OCI-LY7 (cell line): ENCODE measurements at regions not wholly inside any gene's neighbourhood (a gene's known extent, or its start where the extent isn't known, plus 50 kb on each side); places are given as distances from the start of the nearest gene placed in this dataset.

Source experiments
- BruUV-seq: library from RNA; stranded (reverse); fragments of 400-500 nt; replicated peaks from 2 replicates; lab custom pipeline; 2021; lab: Mats Ljungman, UMichigan
- CTCF ChIA-PET: fragments of 300-600 bp; sonication (Branson Sonifier 250); formaldehyde crosslinking; loops from one replicate; lab custom pipeline; 2022; ENCODE audit warnings: antibody characterized with exemption; ENCODE audit not compliant: unreplicated experiment; lab: Charles Lee
- POLR2A ChIA-PET: fragments of 300-600 bp; sonication (Branson Sonifier 250); formaldehyde crosslinking; loops from one replicate; lab custom pipeline; 2022; ENCODE audit warnings: antibody characterized with exemption; lab: Charles Lee
- DNase-seq: peaks from one replicate; pipeline ENCODE4 v3.0.0-alpha.2; 2015; ENCODE audit warnings: low spot score
- H2AFZ ChIP-seq: fragments of 200-600 bp; sonication (generic), shearing (Covaris generic); 2 replicates; pipeline ENCODE4 v1.6.1; 2014; ENCODE audit warnings: mild to moderate bottlenecking, antibody characterized with exemption, low read length, moderate library complexity
- H3K27ac ChIP-seq: fragments of 200-600 bp; sonication (generic); 2 replicates; pipeline ENCODE4 v1.5.1; 2014; ENCODE audit warnings: mixed run types, low read depth, mild to moderate bottlenecking, moderate library complexity, low read length, inconsistent platforms; ENCODE audit not compliant: poor library complexity, severe bottlenecking
- H3K36me3 ChIP-seq: fragments of 200-600 bp; sonication (generic); 2 replicates; pipeline ENCODE4 v1.6.1; 2014; ENCODE audit warnings: mild to moderate bottlenecking, antibody characterized with exemption, low read length, moderate library complexity, mixed read lengths; ENCODE audit not compliant: insufficient read depth
- H3K4me1 ChIP-seq: fragments of 200-600 bp; sonication (generic); 2 replicates; pipeline ENCODE4 v1.5.1; 2014; ENCODE audit warnings: mild to moderate bottlenecking, low read length; ENCODE audit not compliant: insufficient read depth, poor library complexity, severe bottlenecking
- H3K4me2 ChIP-seq: fragments of 200-600 bp; sonication (generic); 2 replicates; pipeline ENCODE4 v1.6.1; 2014; ENCODE audit warnings: mild to moderate bottlenecking, low read length
- H3K4me3 ChIP-seq: fragments of 200-600 bp; sonication (generic); 2 replicates; pipeline ENCODE4 v1.5.1; 2014; ENCODE audit warnings: mild to moderate bottlenecking, low read depth, low read length; ENCODE audit not compliant: poor library complexity, severe bottlenecking
- H3K79me2 ChIP-seq: fragments of 200-600 bp; sonication (generic); 2 replicates; pipeline ENCODE4 v1.6.1; 2016; ENCODE audit warnings: low read depth, mild to moderate bottlenecking, low read length, moderate library complexity, mixed read lengths; ENCODE audit not compliant: insufficient read depth
- H3K9me2 ChIP-seq: fragments of 200-600 bp; sonication (generic); 2 replicates; pipeline ENCODE4 v1.6.1; 2016; ENCODE audit warnings: mild to moderate bottlenecking, low read length, mixed read lengths; ENCODE audit not compliant: insufficient read depth
- H3K9me3 ChIP-seq: fragments of 200-600 bp; sonication (generic); 2 replicates; pipeline ENCODE4 v1.6.1; 2014; ENCODE audit warnings: mild to moderate bottlenecking, mixed run types, low read length, mixed read lengths
- H4K20me1 ChIP-seq: fragments of 200-600 bp; sonication (generic); 2 replicates; pipeline ENCODE4 v1.6.1; 2014; ENCODE audit warnings: mild to moderate bottlenecking, antibody characterized with exemption, low read length, moderate library complexity, mixed read lengths; ENCODE audit not compliant: insufficient read depth
- CTCF ChIP-seq: fragments of 200-600 bp; sonication (generic); conservative IDR thresholded peaks from 2 replicates; pipeline ENCODE4 v1.5.1; 2014; ENCODE audit warnings: mild to moderate bottlenecking, antibody characterized with exemption, low read length, moderate library complexity, mixed read lengths
- EZH2phosphoT487 ChIP-seq: fragments of 200-600 bp; sonication (generic); IDR thresholded peaks from 2 replicates; pipeline ENCODE4 v1.6.1; 2018; ENCODE audit warnings: low read depth, borderline replicate concordance, mild to moderate bottlenecking, mixed run types, antibody characterized with exemption, low read length, moderate library complexity, mixed read lengths
- intact Hi-C: fragments of 100-400 bp; cut with micrococcal nuclease; formaldehyde crosslinking; loops from one replicate; pipeline ENCODE4 v1.10.0; 2022; ENCODE audit not compliant: unreplicated experiment

DNA sequence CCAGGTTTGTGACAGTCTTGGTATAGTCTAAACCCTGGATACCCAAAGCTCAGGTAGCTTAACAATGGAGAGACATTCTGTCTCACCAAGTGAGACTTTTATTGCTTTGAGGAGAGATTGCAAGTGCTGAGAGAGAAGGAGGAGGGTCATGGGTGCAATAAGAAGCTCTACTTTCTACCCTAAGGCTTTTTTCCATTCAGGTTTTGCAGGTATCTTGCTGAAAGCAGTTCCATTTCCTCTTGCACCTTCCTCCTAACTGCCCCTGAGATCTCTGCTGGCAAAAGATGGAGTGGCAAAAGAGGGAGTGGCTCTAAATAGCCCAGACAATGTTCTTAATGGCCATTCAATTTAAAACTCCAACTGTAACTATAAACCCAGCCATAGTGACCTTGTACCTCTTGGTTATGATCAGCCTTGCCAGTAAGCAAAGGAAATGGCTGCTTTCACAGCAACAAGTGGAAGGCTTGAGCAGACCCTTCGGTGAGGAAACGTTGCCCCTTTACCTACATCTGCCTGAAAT is 105.6 kb upstream of the CPEB2 start:
- no TSS peak for BruUV-seq
- Histone ChIP-seq H3K4me2 (no peak overlapping the region), H3K79me2 (no peaks in the 10 kb centered on the region), H3K4me3 (no peak overlapping the region), H3K27ac (no peak overlapping the region), H3K36me3 (no peaks in the 10 kb centered on the region), H3K4me1 (no peaks in the 10 kb centered on the region), H3K9me3 (no peaks in the 10 kb centered on the region), H4K20me1 (no peaks in the 10 kb centered on the region), H2AFZ (no peak overlapping the region), H3K9me2 (no peaks in the 10 kb centered on the region)
- intact Hi-C loops: no loop called here
- no peak for TF ChIP-seq EZH2phosphoT487
- TF ChIP-seq CTCF: no peak
- no peak for DNase-seq
- ChIA-PET CTCF (no interaction called here), POLR2A (interaction anchor here (0.6 to 1.0 kb wide), 2 partner anchors 53 to 1366 kb away, joined by 3 read pairs; no protein-coding TSS in a partner anchor)

DNA sequence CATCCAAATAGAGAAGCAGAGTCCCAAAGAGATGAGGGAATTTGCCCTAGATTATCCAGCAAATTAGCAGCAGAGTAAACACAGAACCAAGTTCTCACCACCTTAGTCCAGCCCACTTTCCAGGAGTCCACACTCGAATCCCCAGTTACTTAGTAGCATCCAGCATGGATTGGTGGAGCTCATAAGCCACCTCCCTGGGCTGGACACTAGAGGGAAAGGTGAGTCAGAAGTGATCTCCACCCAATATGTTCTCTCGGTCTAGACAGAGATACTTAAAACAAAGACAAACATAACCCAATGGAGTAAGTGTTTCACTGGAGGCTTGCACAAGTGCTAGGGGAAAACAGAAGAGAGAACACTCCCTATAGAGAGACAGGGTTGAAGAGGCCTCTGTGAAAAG is 105.1 kb upstream of the CPEB2 start:
- no peaks in the 10 kb centered on the region for H3K9me3 ChIP-seq
- H3K36me3 ChIP-seq: no peaks in the 10 kb centered on the region
- no peaks in the 10 kb centered on the region for H3K79me2 ChIP-seq
- no peaks in the 10 kb centered on the region for H4K20me1 ChIP-seq
- BruUV-seq: no TSS peak
- no peaks in the 10 kb centered on the region for H3K9me2 ChIP-seq
- no peak overlapping the region for H2AFZ ChIP-seq
- no peak overlapping the region for H3K4me2 ChIP-seq
- POLR2A ChIA-PET: interaction anchor here (0.6 kb wide), 2 partner anchors 596 to 1366 kb away, joined by 3 read pairs; no protein-coding TSS in a partner anchor
- no peak for DNase-seq
- H3K4me1 ChIP-seq: no peaks in the 10 kb centered on the region
- CTCF ChIA-PET: no interaction called here
- TF ChIP-seq CTCF: no peak
- no peak for TF ChIP-seq EZH2phosphoT487
- H3K27ac ChIP-seq: no peak overlapping the region
- intact Hi-C loops: no loop called here
- H3K4me3 ChIP-seq: no peak overlapping the region

DNA sequence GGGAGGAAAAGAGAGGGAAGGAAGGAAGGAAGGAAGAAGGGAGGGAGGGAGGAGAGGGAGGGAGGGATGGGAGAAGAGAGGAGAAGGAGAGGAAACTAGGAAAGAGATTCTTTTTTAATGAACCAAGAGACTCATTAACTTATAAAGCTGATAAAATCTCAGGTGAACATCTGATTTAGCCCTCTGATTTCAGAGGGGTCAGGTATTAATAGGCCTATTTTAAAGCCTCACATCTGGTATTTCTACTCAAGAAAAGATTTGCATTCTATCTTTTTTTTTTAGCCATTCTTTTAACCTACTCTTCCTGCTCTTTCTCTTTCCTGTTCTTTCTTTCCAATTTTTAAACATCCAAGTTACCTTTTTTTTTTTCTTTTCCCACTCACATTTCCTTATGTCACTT is 103.3 kb upstream of the CPEB2 start:
- H3K4me3 ChIP-seq: no peak overlapping the region

More for the DNA sequence above, 103.3 kb upstream of the CPEB2 start:
- H3K9me2 ChIP-seq: no peaks in the 10 kb centered on the region
- no peak overlapping the region for H3K4me2 ChIP-seq
- no peaks in the 10 kb centered on the region for H3K79me2 ChIP-seq
- intact Hi-C loops: no loop called here
- no peak overlapping the region for H2AFZ ChIP-seq
- no TSS peak for BruUV-seq
- no peak for DNase-seq
- CTCF ChIA-PET: no interaction called here
- no peaks in the 10 kb centered on the region for H3K4me1 ChIP-seq
- no peaks in the 10 kb centered on the region for H3K36me3 ChIP-seq
- TF ChIP-seq CTCF: no peak
- no peak for TF ChIP-seq EZH2phosphoT487
- H3K9me3 ChIP-seq: no peaks in the 10 kb centered on the region
- no peak overlapping the region for H3K27ac ChIP-seq
- POLR2A ChIA-PET: interaction anchor here (0.6 kb wide), 1 partner anchor 101 kb away, joined by 3 read pairs; no protein-coding TSS in a partner anchor
- no peaks in the 10 kb centered on the region for H4K20me1 ChIP-seq
